8988T (cell line): ENCODE measurements at regions not wholly inside any gene's neighbourhood (a gene's known extent, or its start where the extent isn't known, plus 50 kb on each side); places are given as distances from the start of the nearest gene placed in this dataset.

Source experiments
- DNase-seq: peaks from one replicate; pipeline ENCODE4 v3.0.0; 2011

- DNase-seq = no peak
Observed at GRCh38 chr10:3622845-3623621, 162.0 kb downstream of the KLF6 start.

- no peak for DNase-seq
Observed at GRCh38 chr10:3622427-3622826, 162.6 kb downstream of the KLF6 start.

GRCh38 chr10:3620818-3621217 lies 164.2 kb downstream of the KLF6 start:
- DNase-seq = no peak

GRCh38 chr10:3619241-3619640 lies 165.8 kb downstream of the KLF6 start:
- DNase-seq = no peak

GRCh38 chr10:3616880-3617279 lies 168.1 kb downstream of the KLF6 start:
- DNase-seq = no peak

- DNase-seq = no peak
Observed at GRCh38 chr10:3613318-3613717, 171.7 kb downstream of the KLF6 start.

- DNase-seq = no peak
Observed at GRCh38 chr10:3612183-3613001, 172.6 kb downstream of the KLF6 start.

DNA sequence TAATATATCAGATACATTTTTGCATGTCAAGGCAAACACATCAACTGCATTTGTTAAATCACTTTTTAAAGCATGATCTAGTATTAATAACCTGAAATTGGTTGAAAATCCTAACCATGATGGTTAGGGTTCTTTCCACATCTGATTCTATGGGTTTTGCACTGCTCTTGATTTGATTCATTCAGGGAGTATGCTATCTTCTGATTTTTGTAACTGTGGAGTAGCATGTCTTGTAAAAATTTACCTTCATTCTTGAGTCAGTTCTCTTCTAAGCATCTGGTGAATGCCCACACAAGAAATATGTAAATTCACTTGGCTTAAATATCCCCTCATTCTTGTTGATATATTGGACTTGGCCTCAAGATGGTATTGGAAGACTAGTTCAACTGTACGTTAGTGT lies 178.7 kb downstream of the KLF6 start:
- DNase-seq = no peak

GRCh38 chr10:3605882-3606281 lies 179.1 kb downstream of the KLF6 start:
- DNase-seq = no peak

- no peak for DNase-seq
Observed at GRCh38 chr10:3595736-3596135, 189.3 kb downstream of the KLF6 start.

DNA sequence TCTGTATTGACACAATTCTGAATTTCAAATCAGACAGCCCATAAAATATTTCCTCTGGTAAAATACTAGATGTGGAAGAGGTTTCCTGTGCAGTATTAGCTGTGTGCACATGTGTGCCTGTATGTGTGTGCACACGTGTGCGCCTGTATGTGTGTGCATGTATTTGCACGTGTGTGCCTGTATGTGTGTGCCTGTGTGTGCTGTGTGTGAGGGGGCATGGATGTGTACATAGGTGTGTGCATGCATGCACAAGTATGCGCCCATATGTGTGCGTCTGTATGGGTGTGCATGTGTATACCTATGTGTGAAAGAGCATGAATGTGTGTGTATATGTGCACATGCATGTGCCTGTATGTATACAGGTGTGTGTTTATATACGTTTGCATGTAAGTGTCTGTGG lies 191.4 kb downstream of the KLF6 start:
- DNase-seq = no peak

DNA sequence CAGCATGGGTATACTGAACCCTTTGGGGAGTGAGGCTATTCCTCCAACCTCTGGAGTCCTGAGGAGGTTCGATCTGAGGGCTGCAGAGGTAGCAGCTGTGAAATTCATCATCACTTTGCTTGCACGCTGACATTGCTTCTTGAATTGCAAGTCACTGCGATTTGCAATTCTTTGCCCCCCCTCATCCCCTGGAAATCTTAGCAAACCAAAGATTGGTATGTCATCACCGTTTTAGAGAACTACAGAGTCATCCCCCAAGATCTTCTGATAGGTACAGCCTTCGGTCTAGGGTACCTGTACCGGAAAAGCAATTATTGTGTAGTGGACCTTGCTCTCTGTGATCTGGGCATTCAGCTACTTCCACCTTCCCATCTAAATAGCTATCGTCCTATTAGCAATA lies 192.6 kb downstream of the KLF6 start:
- no peak for DNase-seq

DNA sequence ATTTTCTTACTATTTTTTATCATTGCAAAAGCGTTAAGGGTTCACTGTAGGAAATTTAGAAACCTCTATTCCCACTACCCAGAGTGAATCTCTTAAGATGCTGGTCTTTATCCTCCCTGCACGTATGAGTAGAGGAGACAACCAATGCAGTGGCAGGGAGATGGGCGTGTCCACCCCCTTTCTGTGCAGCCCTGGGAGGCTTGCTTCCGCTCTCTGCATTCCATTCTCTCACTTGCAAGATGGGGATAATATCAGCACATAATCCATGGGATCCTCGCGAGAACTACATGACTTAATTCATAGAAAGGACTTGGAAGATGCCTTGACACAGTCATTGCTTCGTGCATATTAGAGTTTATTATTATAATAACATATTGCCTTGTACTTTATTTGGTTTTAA lies 196.2 kb downstream of the KLF6 start:
- DNase-seq = no peak

GRCh38 chr10:3588346-3588745 lies 196.7 kb downstream of the KLF6 start:
- DNase-seq = no peak

- no peak for DNase-seq
Observed at GRCh38 chr10:3584926-3585784, 199.9 kb downstream of the KLF6 start.

DNA sequence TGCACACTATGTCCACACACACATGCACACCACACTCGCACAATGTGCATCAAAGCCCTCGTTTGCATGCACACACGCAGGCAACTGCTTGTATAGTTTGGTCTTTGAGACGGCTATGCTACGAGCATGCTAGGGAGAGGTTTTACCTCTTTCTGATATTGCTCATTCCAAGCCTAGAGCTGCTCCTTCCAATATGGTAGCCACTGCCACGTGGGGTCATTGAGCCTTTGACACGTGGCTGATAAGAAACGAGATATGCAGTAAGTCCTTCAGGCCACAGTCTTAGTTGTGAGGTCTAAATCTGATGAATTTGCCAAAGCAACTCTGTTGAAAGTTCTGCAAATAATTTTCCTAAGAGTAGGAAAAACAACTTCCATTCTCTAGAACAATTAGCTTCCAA lies 204.4 kb downstream of the KLF6 start:
- DNase-seq = no peak

GRCh38 chr10:3579845-3580244 lies 205.2 kb downstream of the KLF6 start:
- no peak for DNase-seq

DNA sequence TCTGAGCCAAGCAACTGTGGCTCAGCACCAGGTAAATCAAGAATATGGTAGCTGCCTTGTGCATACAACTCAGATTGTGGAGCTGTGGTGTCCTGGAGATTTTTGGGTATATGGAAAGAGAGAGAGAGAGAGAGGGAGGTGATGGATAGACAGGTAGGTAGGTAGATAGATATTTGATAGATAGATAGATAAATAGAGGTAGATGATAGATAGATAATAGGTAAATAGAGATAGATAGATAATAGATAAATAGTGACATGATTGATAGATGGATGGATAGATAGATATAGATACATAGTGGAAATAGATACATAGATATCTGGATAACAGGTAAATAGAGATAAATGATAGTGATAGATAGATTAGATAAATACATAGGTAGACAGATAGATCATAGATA lies 206.3 kb downstream of the KLF6 start:
- no peak for DNase-seq

DNA sequence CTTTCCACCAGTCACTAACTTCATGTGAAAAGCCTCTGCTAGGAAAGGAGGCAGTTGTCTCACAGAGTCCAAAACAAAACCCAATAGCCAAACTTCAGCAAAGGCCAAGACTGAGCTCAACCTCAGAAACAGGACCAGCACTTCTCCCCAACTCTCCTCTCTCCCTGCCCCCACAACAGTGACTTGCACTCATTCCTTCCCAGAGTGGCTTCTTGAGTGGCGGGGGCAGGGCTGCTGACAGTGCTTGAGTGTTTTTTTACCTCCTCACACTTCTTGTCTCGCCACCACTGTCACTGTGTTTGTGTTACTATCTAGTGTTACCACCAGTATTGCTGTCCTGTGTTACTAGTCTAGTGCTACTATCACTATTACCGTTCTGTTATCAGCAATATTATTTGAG lies 206.8 kb downstream of the KLF6 start:
- no peak for DNase-seq

DNA sequence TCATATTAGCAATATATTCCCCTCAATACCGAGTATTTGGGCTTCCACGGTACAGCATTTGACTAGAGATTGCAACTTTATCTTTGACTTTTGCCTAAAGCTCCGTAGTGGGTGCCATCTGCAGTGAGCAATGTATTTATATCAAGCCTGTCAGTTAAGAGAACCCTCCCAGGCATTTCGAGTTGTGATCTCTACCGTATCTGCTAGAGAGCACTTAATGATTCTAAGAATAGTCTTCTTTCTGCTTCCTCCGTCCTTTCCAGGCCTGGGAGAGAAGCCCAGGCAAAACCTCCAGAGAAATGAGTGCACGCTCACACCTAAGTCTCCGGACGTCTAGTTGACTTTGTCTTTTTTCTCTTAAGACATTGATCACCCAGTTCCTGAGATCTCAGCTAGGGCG lies 210.6 kb downstream of the KLF6 start:
- DNase-seq = no peak

GRCh38 chr10:3573498-3573897 lies 211.5 kb downstream of the KLF6 start:
- DNase-seq = no peak

GRCh38 chr10:3571310-3571825 lies 213.6 kb downstream of the KLF6 start:
- DNase-seq = no peak

DNA sequence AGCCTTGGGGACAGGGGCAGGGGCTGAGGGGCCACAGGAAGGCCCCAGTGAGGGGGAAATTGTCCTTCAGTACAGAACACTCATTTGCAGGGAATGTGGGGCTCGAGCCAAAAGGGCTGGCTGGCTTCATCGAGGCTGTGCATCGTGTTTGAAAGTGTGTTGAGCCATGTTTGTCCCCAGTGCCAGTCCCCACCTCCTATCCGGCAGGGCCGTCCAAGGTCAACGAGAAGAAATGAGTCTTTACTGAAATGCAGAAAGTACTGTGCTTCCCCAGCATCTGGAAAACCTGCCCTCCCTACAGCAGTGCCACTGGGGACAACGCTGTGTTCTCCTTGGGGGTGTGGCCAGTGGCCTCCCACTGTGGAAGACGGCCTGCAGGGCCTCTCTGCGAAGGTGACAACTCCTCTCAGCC lies 214.1 kb downstream of the KLF6 start:
- DNase-seq = no peak
